ENCODE measurements at regions not wholly inside any gene's neighbourhood (a gene's known extent, or its start where the extent isn't known, plus 50 kb on each side); places are given as distances from the start of the nearest gene placed in this dataset.

- TF ChIP-seq CTCF (IDR thresholded peaks at IDR 0.05; ENCODE audit: low read depth, low read length): no peak
- no peak overlapping the region for H3K4me3 ChIP-seq (ENCODE audit: low read depth, low read length)
Observed at GRCh38 chr1:105399716-105400115, 1650.0 kb downstream of the AMY1C start.

- no peak for TF ChIP-seq CTCF (IDR thresholded peaks at IDR 0.05; ENCODE audit: low read depth, low read length)
- H3K4me3 ChIP-seq (ENCODE audit: low read depth, low read length): no peak overlapping the region
Observed at GRCh38 chr1:105416261-105416660, 1640.2 kb upstream of the PRMT6 start.

GRCh38 chr1:105419030-105419429 lies 1637.4 kb upstream of the PRMT6 start:
- no peak for TF ChIP-seq CTCF (IDR thresholded peaks at IDR 0.05; ENCODE audit: low read depth, low read length)
- no peak overlapping the region for H3K4me3 ChIP-seq (ENCODE audit: low read depth, low read length)

- TF ChIP-seq CTCF (IDR thresholded peaks at IDR 0.05; ENCODE audit: low read depth, low read length): no peak
- no peak overlapping the region for H3K4me3 ChIP-seq (ENCODE audit: low read depth, low read length)
Observed at GRCh38 chr1:105427543-105427942, 1628.9 kb upstream of the PRMT6 start.

GRCh38 chr1:105436589-105437259 lies 1619.8 kb upstream of the PRMT6 start:
- TF ChIP-seq CTCF (IDR thresholded peaks at IDR 0.05; ENCODE audit: low read depth, low read length): no peak
- H3K4me3 ChIP-seq (ENCODE audit: low read depth, low read length): no peak overlapping the region

GRCh38 chr1:105437847-105438246 lies 1618.6 kb upstream of the PRMT6 start:
- no peak for TF ChIP-seq CTCF (IDR thresholded peaks at IDR 0.05; ENCODE audit: low read depth, low read length)
- H3K4me3 ChIP-seq (ENCODE audit: low read depth, low read length): no peak overlapping the region

- no peak for TF ChIP-seq CTCF (IDR thresholded peaks at IDR 0.05; ENCODE audit: low read depth, low read length)
- H3K4me3 ChIP-seq (ENCODE audit: low read depth, low read length): no peak overlapping the region
Observed at GRCh38 chr1:105442901-105443300, 1613.6 kb upstream of the PRMT6 start.
